ENCODE measurements at regions not wholly inside any gene's neighbourhood (a gene's known extent, or its start where the extent isn't known, plus 50 kb on each side); places are given as distances from the start of the nearest gene placed in this dataset.

DNA sequence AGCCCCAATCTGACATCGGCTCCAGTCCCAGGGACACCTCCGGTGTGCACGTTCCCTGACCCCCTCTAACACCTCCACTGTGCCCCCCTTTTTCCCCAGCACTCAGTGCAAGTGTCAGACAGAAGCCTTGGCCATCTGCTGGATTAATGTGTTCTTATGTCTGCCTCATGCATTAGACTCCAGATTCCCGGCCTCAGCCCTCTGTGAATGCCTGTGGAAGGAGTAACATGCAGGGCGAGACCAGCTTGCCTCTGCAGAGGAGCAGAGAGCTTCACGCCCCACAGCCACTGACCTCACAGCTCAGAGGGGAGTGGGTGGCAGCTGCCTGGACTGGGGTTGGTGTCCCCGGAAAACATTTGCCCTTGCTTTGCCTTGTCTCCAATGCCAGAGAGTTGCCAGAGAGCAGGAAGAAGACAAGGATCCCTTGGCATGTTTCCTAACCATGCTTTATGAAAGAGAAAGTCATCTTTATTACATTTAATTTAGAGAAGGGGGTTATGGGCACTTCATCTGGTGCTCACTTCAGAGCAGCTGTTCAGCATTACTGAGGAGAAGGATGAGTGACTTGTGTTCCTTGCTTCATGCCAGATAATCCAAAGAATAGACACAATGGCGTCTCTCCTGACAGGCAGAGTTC, 91.6 kb upstream of the CXCL12 start:
- no peak for DNase-seq (ENCODE audit: low read depth in 3 of 3)

DNA sequence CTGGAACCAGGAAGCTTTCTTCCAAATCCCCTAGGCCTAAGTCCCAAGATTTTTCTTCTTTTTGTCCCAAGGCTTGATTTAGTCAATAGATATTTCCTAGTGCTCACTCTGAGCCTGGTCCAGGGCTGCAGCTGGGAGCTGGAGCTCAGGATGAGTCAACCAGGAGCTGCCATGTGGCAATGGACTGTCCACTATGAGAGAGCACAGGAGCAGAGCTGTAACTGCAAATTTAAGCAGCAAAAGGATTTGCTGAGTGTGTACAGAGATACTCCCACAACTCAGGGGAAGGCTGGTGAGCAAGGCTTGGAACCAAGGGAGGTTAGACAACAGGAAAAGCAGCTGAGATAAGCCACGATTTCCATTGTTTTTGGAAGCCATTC, 92.1 kb upstream of the CXCL12 start:
- no peak for DNase-seq (ENCODE audit: low read depth in 3 of 3)

DNA sequence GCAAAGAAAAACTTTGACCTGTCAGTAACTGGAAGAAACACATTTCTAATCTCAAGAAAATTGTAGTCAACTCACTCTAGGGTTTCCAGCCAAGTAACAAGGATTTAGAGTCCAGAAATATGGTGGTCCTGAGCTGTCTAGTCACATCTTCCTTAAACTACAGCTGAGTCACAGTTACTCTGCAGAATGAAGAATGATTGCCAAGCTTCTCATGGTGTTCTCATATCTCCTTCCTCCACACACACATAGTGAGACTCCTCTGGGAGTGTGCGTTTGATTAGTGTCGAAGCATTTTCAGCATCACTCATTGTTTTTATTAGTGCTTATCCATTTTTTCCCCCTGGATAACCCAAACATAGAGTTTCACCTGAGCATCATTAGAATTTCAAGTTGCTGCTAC, 93.1 kb upstream of the CXCL12 start:
- no peak for DNase-seq (ENCODE audit: low read depth in 3 of 3)

DNA sequence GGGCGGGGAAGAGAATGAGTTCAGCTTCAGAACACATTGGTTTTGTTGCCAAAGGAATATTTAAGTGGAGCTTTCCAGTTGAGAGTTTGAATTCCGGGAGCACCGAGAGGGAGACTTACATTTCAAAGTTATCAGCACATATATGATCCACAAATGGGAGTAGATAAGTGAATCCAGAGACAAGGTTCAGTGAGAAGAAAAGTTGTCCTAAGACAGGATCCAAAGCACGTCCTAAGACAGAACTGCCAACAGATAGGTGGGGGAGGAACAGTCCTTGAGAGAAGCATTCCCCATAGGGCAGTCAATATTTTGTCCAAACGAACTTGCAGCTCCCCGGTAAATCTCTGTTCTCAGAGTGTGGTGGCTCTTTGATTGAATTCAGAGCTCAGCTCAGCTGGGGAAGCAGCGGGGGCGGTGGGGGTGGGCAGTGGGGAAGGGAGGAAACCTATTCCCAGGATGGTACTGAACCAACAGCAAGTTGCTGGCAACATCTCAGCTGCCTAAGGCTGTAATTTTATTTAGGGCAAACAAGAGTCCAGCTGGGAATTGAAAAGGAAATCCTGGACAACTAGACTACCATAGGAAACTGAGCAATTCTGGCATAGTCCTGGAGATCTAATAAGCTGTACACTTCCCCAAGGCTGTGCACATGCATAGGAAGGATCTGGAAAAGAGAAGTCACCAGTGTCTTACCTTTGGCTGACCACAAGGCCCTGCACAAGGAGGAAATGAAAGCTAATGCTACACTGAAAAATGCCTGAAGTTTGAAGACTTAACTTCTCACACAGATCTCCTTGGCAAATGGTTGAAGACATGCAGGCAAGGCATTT, 94.2 kb upstream of the CXCL12 start:
- DNase-seq (ENCODE audit: low read depth in 3 of 3): no peak

DNA sequence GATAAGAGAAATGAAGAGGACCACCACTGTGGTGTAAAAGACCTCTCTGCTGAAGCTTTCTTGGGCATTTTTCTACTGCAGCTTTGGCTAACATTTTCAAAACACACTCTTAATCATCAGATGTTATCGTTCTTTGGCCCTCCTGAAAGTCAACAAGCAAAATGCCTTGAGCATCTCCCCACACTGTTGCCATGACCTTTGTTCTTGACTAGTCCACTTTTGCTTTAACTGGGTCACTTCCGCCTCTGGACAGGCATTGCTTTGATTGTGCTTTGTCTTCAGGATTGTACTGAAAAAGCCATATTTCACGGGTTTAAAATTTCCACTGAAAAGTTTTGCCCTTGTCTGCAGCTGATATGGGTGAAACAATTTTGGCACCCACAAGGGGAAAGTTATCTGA, 107.8 kb upstream of the CXCL12 start:
- no peak for DNase-seq (ENCODE audit: low read depth in 3 of 3)

DNA sequence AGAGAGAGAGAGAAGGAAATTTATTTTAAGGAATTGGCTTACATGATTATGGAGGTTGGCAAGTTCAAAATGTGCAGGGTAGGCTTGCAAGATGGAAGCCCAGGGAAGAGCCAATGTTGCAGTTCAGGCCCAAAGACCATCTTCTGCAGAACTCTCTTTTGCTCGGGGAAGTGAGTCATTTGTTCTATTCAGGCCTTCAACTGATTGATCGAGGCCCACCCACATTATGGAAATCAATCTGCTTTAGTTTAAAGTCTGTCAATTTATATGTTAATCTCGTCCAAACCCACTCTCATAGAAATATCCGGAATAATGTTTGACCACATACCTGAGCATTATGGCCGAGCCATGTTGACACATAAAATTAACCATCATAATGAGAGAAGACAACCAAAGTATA, 113.3 kb upstream of the CXCL12 start:
- DNase-seq (ENCODE audit: low read depth in 3 of 3): no peak

DNA sequence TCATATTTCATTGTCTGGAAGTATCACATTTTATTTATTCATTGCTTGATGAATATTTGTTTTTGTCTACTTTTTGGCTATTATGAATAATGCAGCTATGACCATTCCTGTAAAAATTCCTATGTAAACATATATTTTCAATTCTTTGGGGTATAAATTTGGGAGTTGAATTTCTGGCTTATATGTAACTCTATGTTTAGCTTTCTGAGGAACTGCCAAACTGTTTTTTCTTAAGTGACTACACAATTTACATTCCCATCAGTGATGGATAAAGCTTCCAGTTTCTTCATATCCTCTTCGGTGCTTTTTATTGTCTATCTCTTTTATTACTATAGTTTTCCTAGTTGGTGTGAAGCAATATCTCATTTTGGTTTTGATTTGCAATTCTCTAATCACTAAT, 115.6 kb upstream of the CXCL12 start:
- no peak for DNase-seq (ENCODE audit: low read depth in 3 of 3)

DNA sequence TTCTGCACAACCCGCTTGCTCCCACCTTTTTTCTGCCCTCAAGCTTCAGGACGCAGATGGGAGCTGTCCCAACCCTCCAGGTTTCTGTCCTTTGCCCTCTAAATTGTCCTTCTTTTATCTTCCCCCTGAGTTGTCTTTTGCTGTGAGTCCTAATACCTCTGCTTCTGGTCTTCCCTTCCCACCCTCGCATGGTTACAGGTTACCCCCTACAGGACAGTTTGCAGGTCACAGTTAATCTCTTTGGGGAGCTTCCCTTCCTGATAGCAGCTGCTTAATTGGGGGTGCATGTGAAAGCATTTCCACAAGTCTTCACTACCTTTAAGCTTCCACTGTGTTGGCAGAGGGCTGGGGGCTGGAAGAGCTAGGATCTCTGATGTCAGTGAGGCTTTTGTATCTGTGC, 121.5 kb upstream of the CXCL12 start:
- DNase-seq (ENCODE audit: low read depth in 3 of 3): no peak

DNA sequence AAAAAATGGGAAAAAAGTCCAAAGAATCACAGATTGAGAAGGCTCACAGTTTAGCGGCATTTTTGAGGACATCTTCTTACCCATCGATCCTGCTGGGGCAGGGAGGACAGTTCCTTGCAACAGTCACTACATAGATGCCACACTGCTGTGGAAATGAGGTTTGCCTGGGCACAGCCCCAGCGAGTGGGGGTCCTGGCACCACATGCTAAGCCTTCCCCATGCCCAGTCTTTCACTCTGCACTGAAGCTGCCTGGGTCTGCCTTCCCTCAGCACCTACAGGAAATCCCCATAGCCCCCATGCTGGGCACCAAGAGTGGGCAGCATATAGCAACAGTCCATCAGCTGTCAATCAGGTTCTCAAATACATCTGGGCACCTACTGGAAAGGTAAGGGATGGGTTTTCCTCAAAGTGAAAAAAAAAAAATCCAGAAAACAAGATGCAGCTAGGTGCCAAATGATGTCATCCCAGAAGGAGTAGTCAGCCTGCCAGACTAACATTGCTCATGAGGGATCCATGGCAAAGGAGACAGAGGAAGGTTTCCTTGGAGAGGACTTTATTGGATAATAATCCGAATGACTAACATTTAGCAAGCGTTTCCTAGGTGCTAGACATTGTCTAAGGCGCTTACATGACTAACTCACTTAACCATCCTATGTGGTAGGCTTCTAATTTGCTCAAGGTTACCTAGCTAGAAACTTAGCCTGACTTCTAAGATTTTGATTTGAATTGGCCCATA, 125.7 kb upstream of the CXCL12 start:
- DNase-seq (ENCODE audit: low read depth in 3 of 3): no peak

DNA sequence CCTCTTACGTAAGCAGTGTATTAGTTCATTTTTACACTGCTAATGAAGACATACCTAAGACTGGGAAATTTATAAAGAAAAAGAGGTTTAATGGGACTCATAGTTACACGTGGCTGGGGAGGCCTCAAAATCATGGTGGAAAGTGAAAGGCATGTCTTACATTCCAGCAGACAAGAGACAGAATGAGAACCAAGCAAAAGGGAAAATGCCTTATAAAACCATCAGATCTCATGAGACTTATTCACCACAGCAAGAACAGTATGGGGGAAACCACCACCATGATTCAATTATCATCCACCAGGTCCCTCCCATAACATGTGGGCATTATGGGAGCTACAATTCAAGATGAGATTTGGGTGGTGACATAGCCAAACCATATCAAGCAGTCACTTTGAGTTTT, 126.3 kb upstream of the CXCL12 start:
- DNase-seq (ENCODE audit: low read depth in 3 of 3): no peak

DNA sequence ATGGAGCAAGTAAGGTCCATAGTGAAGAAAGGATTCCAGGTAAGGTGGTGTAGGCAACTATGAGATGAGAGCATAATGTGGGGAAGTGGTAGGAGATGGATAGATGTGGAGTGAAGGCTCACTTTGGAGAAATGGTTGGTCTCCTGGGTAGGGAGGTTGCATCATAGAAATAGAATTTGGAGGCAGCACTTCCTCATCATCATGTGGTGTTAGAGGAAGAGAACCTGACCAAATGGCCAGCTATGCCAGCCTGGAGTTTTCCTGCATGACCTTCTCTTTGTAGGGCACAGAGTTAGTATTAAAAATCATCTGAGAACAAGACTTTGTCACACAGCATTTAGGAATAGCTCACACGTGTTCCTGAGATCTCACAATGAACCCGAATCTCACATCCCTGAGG, 126.7 kb upstream of the CXCL12 start:
- DNase-seq (ENCODE audit: low read depth in 3 of 3): no peak

DNA sequence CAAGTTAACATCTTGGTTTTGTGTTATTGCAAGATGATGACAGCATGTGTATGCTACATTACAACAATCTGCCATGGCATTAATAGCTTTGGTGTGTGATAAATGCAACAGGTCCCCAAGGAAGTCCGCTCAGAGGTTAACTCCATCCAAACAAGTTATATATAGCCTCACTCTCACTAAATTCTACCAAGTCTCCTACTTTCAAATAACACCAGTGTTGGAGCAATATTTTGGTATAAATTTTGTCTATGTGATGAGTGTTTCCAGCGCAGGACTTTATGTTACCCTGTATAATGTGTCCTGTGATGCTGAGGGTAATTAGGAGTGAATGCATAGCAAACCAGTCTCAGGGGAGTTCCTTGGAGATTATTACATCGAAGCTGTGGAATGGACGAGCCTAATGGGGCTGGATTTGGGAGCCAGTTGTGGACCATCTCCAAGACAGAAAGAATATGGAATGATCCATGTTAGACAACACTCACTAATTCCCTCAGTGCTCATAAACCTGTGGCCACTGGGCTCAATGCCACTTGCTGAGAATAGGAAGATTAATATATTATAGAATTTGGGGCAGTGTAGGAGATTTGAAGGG, 127.6 kb upstream of the CXCL12 start:
- no peak for DNase-seq (ENCODE audit: low read depth in 3 of 3)

DNA sequence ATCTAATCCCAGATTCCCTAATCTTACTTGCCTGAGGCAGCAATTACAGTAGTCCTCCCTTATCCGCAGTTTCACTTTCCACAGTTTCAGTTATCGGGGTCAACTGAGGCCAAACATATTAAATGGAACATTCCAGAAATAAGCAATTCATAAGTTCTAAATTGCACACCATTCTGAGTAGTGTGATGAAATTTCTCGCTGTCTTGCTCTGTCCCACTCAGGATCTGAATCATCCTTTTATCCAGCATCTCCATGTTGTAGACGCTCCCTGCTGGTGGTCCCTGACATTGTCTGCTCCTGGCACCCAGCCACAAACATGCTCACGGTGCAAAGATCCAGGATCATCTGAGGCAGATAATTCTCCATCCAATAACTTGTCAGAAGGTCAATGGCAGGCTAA, 128.7 kb upstream of the CXCL12 start:
- no peak for DNase-seq (ENCODE audit: low read depth in 3 of 3)

DNA sequence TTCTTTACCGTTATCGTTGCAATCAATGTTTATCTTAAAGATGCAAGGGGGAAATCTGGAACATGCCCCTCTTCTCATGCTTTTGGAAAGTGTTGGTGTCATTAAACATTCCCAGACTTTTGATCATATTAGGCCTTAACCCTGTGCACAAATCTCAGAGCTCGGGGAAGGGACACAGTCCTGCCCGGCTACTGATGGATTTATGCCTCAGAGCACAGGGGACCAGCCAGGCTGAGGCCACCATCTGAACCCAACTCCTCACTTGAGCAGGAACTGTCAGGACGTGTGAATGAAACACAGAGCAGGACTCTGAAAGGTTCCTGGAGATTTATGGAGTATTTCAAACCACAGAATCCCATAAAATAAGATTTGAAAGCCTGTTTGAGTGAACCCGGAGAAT, 132.0 kb upstream of the CXCL12 start:
- no peak for DNase-seq (ENCODE audit: low read depth in 3 of 3)

DNA sequence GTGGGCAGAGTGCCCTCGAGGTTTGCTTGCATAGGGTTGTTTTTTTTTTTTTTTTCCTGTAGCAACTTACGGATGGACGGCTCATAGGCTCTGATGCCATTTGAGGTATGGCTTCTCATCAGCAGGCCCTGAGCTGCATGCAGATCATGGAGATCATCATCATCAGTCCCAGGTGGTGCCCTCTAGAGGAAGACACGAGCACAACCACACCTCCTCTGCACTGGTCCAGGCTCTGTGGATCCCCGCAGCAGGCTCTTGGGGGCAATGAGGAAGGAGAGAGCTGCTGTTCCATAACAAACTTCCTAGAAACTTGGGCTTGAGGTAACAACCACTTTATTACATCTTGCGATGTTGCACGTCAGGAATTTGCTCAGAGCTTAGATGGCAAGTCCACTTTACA, 132.7 kb upstream of the CXCL12 start:
- no peak for DNase-seq (ENCODE audit: low read depth in 3 of 3)

DNA sequence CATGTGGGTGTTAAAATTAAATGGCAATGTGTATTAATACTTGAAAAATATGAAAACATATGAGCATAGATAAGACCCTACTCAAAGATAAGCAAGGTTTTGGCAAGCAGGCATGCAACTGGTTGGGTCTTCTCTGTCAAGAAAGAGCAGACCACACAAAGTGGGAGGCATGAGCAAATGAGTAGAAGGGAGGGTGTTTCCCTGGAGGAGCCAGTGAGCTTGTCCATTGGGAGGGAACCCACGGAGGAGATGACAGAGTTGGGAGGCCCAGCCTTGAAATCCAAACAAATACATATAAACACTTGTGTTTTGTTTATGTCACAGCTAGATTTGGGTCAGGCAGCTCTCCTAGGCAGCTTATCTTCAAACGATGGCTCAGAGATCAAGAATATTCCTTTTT, 134.5 kb upstream of the CXCL12 start:
- DNase-seq (ENCODE audit: low read depth in 3 of 3): no peak

DNA sequence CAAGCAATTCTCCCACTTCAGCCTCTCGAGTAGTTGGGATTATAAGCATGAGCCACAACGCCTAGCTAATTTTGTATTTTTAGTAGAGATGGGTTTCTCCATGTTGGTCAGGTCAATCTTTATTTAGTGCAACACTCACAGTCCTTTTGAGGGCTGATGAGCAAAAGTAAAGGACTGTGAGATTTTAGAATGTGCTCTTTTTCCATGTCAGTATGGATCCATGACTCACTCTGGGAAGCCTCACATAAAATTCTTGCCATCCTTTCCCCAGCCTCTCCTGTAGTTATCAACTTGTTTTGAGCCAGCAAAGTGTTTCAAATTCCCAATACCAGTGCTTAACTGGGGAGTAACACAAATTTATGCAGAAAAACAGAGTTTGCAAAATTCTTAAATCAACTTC, 135.8 kb upstream of the CXCL12 start:
- no peak for DNase-seq (ENCODE audit: low read depth in 3 of 3)

DNA sequence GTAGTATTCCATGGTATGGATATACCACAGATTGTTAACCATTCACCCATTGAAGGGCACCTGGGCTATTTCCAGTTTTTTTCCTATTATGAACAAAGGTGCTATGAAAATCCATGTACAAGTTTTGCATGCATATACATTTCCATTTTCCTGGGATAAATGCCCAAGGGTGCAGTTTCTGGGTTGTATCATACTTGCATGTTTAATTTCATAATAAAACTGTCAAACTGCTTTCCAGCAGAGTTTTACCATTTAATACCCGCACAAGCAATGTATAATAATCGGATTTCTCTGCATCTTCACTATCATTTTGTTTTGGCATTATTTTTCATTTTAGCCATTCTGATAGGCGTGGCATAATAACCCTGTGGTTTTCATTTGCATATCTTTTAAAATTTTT, 154.3 kb upstream of the CXCL12 start:
- DNase-seq (ENCODE audit: low read depth in 3 of 3): no peak

DNA sequence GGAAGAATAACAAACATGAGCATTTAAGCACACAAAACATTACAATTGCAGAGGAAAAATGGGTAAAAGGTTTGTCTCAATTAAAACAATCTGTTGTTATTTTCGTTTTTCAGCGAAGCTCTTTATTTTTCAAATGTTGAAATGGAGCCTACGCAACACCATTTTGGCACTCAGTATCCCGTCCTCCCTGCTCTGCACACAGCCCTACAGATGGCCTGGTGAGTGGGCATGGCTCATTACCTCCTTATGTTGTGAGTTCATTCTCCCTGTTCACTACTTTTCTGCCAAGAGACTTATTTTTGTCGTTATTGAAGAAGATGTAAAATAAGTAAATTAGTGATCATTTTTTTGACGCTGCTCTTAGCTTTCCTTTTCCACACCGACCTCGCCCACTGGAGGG, 167.8 kb upstream of the CXCL12 start:
- DNase-seq (ENCODE audit: low read depth in 3 of 3): no peak

DNA sequence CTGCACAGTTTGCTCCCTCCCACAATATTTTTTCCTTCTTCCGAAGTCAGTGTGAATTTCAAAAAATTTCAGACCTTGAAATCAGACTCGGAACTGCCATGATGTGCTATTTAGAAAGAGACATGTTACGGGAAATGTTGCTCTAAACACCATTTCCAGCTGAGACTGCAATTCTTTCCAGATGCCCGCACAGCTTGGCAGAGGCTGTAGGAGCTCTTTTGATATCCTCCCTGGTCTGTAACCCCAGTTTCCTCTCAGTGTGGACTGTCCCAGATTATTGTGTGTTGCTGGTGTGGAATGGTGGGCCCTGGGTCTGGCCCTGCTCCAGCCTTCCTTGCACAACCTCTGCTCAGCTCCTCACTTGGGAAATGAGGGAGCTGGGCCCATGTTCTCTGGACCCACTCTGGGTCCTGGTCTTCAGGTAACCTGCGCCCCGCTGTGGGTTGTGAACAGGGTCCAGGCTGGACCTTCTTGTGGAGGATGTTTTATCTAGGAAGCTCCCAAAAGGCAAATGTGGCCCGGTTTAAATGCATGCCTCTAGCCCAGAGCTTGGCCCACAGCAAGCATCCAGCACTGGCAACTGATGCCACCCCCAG, 172.8 kb upstream of the CXCL12 start:
- DNase-seq (ENCODE audit: low read depth in 3 of 3): no peak

DNA sequence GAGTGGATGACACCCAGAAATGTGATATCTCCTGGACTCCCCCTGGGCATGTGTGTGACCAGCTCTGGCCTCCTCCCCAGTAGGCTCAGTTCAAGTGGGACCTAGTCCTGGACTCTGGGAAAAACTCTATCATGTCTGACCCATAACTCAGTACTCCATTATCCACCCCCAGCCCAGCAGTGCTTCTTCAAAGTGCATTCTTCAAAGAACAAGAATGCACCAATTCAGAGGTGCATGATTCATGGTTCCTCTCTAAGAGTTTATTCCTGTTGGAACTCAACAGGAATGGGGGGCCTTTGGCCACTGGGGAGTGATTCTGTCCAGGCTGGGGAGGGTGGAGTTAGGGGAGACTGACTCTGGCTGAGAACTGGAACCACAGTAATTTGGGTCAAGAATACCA, 173.6 kb upstream of the CXCL12 start:
- DNase-seq (ENCODE audit: low read depth in 3 of 3): no peak

DNA sequence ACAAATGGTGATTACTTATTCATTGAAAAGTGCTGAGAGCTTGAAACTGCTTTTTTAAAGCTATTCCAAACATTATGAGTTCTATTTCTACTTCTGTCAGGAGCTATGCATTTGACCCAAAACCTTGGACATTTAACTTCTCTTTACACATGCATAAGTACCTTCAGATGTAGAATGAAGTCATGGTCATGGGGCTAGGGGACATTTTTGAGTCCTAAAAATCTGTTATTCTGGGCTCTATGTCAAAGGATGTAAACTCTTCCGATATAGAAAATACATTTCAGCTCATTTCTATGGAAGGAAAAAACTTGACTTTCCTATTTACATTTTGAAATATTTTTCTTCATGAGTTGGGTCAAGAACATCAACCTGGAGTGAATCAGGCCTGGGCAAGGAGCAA, 179.5 kb upstream of the CXCL12 start:
- no peak for DNase-seq (ENCODE audit: low read depth in 3 of 3)
